Suprapubic skin (tissue), 4 donors: ENCODE measurements at regions not wholly inside any gene's neighbourhood (a gene's known extent, or its start where the extent isn't known, plus 50 kb on each side); places are given as distances from the start of the nearest gene placed in this dataset.

Experiments
- EP300 ChIP-seq: sonication (generic); formaldehyde crosslinking; IDR thresholded peaks from one replicate; pipeline ENCODE4 v1.6.1; 2017; ENCODE audit warnings: antibody characterized with exemption
- POLR2A ChIP-seq, 2 donors: fragments of 450-650 bp; IDR thresholded peaks; one replicate each; pipeline ENCODE4 v1.6.1; 2017; ENCODE audit warnings: antibody characterized with exemption in 2 of 2, mild to moderate bottlenecking in 2 of 2, moderate library complexity in 2 of 2
- POLR2AphosphoS5 ChIP-seq, 3 donors: sonication (generic); formaldehyde crosslinking; IDR thresholded peaks; one replicate each; pipeline ENCODE4 v1.6.1; 2017; ENCODE audit warnings: antibody characterized with exemption in 3 of 3
- TF ChIP-seq, protein P1 (sequence below), 2 donors: fragments of 200-600 bp in 1 of 2; fragments of 450-650 bp in 1 of 2; sonication (generic) in 1 of 2; IDR thresholded peaks; one replicate each; pipeline ENCODE4 v1.5.1; 2016 to 2019; ENCODE audit warnings: antibody characterized with exemption in 2 of 2, mild to moderate bottlenecking in 1 of 2, moderate library complexity in 1 of 2

DNA sequence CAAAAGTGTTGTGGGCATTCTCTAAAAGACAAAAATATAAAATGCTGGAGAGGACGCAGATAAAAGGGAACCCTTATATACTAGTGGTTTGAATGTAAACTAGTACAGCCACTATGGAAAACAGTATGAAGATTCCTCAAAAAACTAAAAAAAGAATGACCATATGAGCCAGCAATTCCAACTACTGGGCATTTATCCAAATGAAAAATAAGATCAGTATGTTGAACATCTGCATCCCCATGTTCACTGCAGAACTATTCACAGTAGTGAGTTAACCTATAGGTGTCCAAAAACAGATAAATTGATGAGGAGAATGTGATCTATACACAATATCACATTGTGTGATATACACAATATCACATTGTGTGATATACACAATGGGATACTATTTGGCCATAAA is 1615.3 kb downstream of the PCDH18 start:
- TF ChIP-seq POLR2AphosphoS5 (IDR thresholded peaks at IDR 0.05) (no peak), POLR2A (IDR thresholded peaks at IDR 0.05) (no peak), EP300 (no peak)
- TF ChIP-seq, protein P1, sequence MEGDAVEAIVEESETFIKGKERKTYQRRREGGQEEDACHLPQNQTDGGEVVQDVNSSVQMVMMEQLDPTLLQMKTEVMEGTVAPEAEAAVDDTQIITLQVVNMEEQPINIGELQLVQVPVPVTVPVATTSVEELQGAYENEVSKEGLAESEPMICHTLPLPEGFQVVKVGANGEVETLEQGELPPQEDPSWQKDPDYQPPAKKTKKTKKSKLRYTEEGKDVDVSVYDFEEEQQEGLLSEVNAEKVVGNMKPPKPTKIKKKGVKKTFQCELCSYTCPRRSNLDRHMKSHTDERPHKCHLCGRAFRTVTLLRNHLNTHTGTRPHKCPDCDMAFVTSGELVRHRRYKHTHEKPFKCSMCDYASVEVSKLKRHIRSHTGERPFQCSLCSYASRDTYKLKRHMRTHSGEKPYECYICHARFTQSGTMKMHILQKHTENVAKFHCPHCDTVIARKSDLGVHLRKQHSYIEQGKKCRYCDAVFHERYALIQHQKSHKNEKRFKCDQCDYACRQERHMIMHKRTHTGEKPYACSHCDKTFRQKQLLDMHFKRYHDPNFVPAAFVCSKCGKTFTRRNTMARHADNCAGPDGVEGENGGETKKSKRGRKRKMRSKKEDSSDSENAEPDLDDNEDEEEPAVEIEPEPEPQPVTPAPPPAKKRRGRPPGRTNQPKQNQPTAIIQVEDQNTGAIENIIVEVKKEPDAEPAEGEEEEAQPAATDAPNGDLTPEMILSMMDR (IDR thresholded peaks at IDR 0.05), result no peak
